ENCODE measurements at regions not wholly inside any gene's neighbourhood (a gene's known extent, or its start where the extent isn't known, plus 50 kb on each side); places are given as distances from the start of the nearest gene placed in this dataset.

DNA sequence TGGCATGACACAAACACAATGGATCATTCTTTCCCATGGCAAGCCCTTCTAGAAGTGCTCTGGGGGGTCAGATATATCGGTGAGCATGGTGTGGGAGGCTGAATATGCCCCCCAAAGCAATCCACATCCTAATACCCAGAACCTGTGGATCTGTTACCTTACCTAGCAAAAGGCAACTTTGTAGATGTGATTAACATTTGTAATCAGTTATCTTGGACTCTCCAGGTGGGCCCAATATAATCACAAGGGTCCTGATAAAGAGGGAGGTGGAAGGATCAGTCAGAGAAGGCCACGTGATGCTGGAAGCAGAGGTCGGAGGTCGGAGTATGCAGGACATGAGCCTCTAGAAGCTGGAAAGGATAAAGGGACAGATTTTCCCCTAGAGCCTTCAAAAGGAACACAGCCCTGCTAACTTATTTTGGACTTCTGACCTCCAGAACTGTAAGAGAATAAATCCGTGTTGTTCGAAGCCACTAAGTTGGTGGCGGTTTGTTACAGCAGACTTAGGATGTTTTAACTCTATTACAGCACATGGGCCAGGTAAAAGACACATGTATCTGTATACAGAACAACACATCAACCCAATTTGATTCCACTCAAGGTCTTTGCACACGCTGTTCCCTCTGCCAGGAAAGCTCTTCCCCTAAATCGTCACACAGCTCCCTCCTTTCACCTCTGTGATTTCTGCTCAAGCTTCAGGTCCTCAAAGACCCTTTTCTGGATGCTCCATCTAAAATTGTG, 115.3 kb downstream of the NOG start:
- POLR2A ChIA-PET: no interaction called here

DNA sequence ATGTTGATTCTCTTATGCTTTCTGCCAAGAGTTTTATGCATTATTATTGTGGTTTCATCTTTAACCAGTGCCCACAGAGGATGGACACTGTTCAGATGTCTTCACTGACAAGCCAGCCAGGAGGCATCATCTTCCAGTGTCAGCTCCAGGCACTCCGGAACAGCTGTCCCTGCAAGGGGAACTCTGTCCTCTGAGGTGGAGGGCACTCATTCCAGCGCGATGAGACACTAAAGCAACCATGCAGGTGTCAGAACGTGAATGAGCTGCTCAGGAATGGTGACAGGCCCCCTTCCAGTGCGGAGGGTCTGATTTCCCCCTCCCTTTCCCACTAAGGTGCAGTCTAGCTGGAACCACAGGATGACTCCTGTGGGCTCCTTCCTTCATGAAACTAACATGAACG, 117.5 kb downstream of the NOG start:
- 76% methylated on average over 6 of the region's 6 CpGs for WGBS (ENCODE audit: missing lambda C conversion rate)
- ATAC-seq (no peak), DNase-seq (ENCODE audit: low read depth in 1 of 2, low spot score in 1 of 2) (no peak), FAIRE-seq (no peak)
- Histone ChIP-seq H3K4me1 (no peaks in the 10 kb centered on the region), H3K27ac (no peak overlapping the region), H3K9me3 (no peaks in the 10 kb centered on the region), H3K4me2 (no peak overlapping the region), H3K4me3 (no peak overlapping the region)
- ChIA-PET POLR2A (interaction anchor here (1.3 kb wide), 1 partner anchor 118 kb away, joined by 3 read pairs; the partner anchor contains the start of gene NOG), CTCF (interaction anchor here (0.5 to 2.9 kb wide), 9 partner anchors 8 to 1211 kb away, joined by 3 to 17 read pairs (median 7); partner anchors contain the start of gene NOG)
- TF ChIP-seq JUNB (IDR thresholded peaks at IDR 0.05) (no peak), CEBPB (IDR thresholded peaks at IDR 0.05) (no peak)

More for the DNA sequence above, 115.3 kb downstream of the NOG start:
- no peak overlapping the region for H3K4me3 ChIP-seq
- WGBS (ENCODE audit: missing lambda C conversion rate): 63% methylated on average over 9 of the region's 9 CpGs
- H3K4me2 ChIP-seq: no peak overlapping the region
- H3K27ac ChIP-seq: no peak overlapping the region
- H3K4me1 ChIP-seq: no peaks in the 10 kb centered on the region
- CTCF ChIA-PET: interaction anchor here (0.6 to 2.1 kb wide), 6 partner anchors 13 to 209 kb away, joined by 3 to 8 read pairs (median 4); partner anchors contain the start of gene NOG
- no peaks in the 10 kb centered on the region for H3K9me3 ChIP-seq
- DNase-seq (ENCODE audit: low read depth in 1 of 2, low spot score in 1 of 2) (no peak), FAIRE-seq (no peak), ATAC-seq (no peak; a peak in 1 of 6 replicates)
- TF ChIP-seq EP300 (IDR thresholded peaks at IDR 0.05) (no peak), RCOR1 (IDR thresholded peaks at IDR 0.05; ENCODE audit: low read depth, low read length) (no peak), CEBPB (IDR thresholded peaks at IDR 0.05) (no peak), BHLHE40 (IDR thresholded peaks at IDR 0.05; ENCODE audit: low read depth, low read length) (no peak)

GRCh38 chr17:56715613-56716357, 117.9 kb downstream of the C17orf67 start:
- H3K4me2 ChIP-seq: no peak overlapping the region
- ATAC-seq: peak; percentile 94 to 99
- H3K4me1 ChIP-seq: no peaks in the 10 kb centered on the region
- peak; percentile 84 to 88 for DNase-seq (ENCODE audit: low read depth in 1 of 2, low spot score in 1 of 2)
- H3K4me3 ChIP-seq: no peak overlapping the region
- FAIRE-seq: peak; percentile 88
- no peak overlapping the region for H3K27ac ChIP-seq
- no peaks in the 10 kb centered on the region for H3K9me3 ChIP-seq
- ChIA-PET CTCF (interaction anchor here (0.6 to 13.1 kb wide), 76 partner anchors 10 to 1231 kb away, joined by 3 to 400 read pairs (median 6); partner anchors contain the start of gene NOG), POLR2A (interaction anchor here (0.6 to 1.7 kb wide), 2 partner anchors 121 to 123 kb away, joined by 5 to 19 read pairs; partner anchors contain the start of gene NOG)
- WGBS (ENCODE audit: missing lambda C conversion rate): 14% methylated on average over 8 of the region's 8 CpGs
- TF ChIP-seq RAD21 (conservative IDR thresholded peaks at IDR 0.05 in 1 of 2, IDR thresholded peaks at IDR 0.05 in 1 of 2) (peak; percentile 97), CTCF (IDR thresholded peaks at IDR 0.05) (peak; percentile 93), TFCP2L1 (CRISPR knock-in tag; IDR thresholded peaks at IDR 0.05) (no peak), SMC3 (IDR thresholded peaks at IDR 0.05) (peak; percentile 97), FOSL2 (IDR thresholded peaks at IDR 0.05) (no peak), FOSL2 (CRISPR knock-in tag; IDR thresholded peaks at IDR 0.05) (no peak)

- DNase-seq (ENCODE audit: low read depth in 1 of 2, low spot score in 1 of 2): no peak
- no peak for FAIRE-seq
- Histone ChIP-seq H3K27ac (peak overlapping the region in 1 of 2 experiments; percentile 55; a peak in 4 of 6 replicates), H3K4me3 (no peak overlapping the region), H3K4me2 (no peak overlapping the region), H3K9me3 (no peaks in the 10 kb centered on the region), H3K4me1 (no peaks in the 10 kb centered on the region)
- WGBS (ENCODE audit: missing lambda C conversion rate): 74% methylated on average over 4 of the region's 4 CpGs
- TF ChIP-seq RCOR1 (IDR thresholded peaks at IDR 0.05; ENCODE audit: low read depth, low read length): no peak
- no peak for ATAC-seq
- ChIA-PET POLR2A (no interaction called here), CTCF (interaction anchor here (1.1 to 13.1 kb wide), 15 partner anchors 13 to 219 kb away, joined by 3 to 400 read pairs (median 20); partner anchors contain the start of gene NOG)
Measured at GRCh38 chr17:56717471-56717870, 116.2 kb downstream of the C17orf67 start.

DNA sequence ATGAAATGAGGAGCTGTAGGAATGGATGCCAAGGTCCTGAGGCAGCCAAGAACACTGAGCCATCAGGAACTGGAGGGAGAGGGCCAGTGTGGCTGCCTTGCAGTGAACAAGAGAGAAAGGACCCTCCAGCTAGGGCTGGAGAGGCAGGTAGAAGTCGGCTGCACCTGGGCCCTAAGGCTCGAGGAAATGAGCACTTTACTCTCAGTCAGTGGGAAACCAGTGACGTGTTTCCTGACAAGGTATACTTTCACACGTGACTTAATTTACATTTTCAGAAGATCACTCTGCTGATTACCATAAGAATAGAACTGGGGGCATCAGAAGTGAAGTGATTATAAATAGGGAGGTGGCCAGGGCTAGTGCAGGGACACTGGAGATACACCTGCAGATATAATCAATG, 115.2 kb downstream of the C17orf67 start:
- H3K4me2 ChIP-seq: no peak overlapping the region
- FAIRE-seq (no peak), DNase-seq (ENCODE audit: low read depth in 1 of 2, low spot score in 1 of 2) (no peak), ATAC-seq (no peak)
- no peak overlapping the region for H3K27ac ChIP-seq
- ChIA-PET POLR2A (interaction anchor here (0.6 kb wide), 1 partner anchor 12 kb away, joined by 5 read pairs; no protein-coding TSS in a partner anchor), CTCF (interaction anchor here (1.0 to 13.1 kb wide), 9 partner anchors 8 to 220 kb away, joined by 3 to 400 read pairs (median 6); partner anchors contain the start of gene NOG)
- no peak overlapping the region for H3K4me3 ChIP-seq
- 52% methylated on average over 4 of the region's 4 CpGs for WGBS (ENCODE audit: missing lambda C conversion rate)
- H3K4me1 ChIP-seq: no peaks in the 10 kb centered on the region
- H3K9me3 ChIP-seq: no peaks in the 10 kb centered on the region
- TF ChIP-seq RCOR1 (IDR thresholded peaks at IDR 0.05; ENCODE audit: low read depth, low read length): no peak
- no peak for TF ChIP-seq REST (IDR thresholded peaks at IDR 0.05)
- no peak for TF ChIP-seq FOSL2 (IDR thresholded peaks at IDR 0.05)
- TF ChIP-seq FOSL2 (CRISPR knock-in tag; IDR thresholded peaks at IDR 0.05): no peak
- TF ChIP-seq POLR2AphosphoS2 (conservative IDR thresholded peaks at IDR 0.05; ENCODE audit: low read length): no peak
- no peak for TF ChIP-seq CEBPB (IDR thresholded peaks at IDR 0.05)
- no peak for TF ChIP-seq ZC3H11A (IDR thresholded peaks at IDR 0.05)
- no peak for TF ChIP-seq RNF2 (IDR thresholded peaks at IDR 0.05; ENCODE audit: borderline replicate concordance, low read depth)
- TF ChIP-seq EP300 (IDR thresholded peaks at IDR 0.05): no peak
- TF ChIP-seq NPAS2 (CRISPR knock-in tag; IDR thresholded peaks at IDR 0.05; ENCODE audit: borderline replicate concordance): no peak
- TF ChIP-seq MAFK (IDR thresholded peaks at IDR 0.05; ENCODE audit: partially characterized antibody): no peak
- TF ChIP-seq RAD21 (conservative IDR thresholded peaks at IDR 0.05 in 1 of 2, IDR thresholded peaks at IDR 0.05 in 1 of 2): no peak
